WTC11 (cell line): ENCODE measurements at regions not wholly inside any gene's neighbourhood (a gene's known extent, or its start where the extent isn't known, plus 50 kb on each side); places are given as distances from the start of the nearest gene placed in this dataset.

ENCODE experiments used
- ATAC-seq: fragments of 200-7000 bp; cut with Tn5 transposase; 2 replicates; pipeline ENCODE4 v1.10.0; 2021; ENCODE audit warnings: mild to moderate bottlenecking, moderate library complexity
- CTCF ChIA-PET: fragments of 300-600 bp; sonication (Branson Sonifier 250); formaldehyde crosslinking; loops from one replicate; lab custom pipeline; 2021; ENCODE audit warnings: antibody characterized with exemption; lab: Charles Lee
- POLR2A ChIA-PET: fragments of 350-600 bp; sonication (Branson Sonifier 250); formaldehyde crosslinking; loops from one replicate; lab custom pipeline; 2021; ENCODE audit warnings: antibody characterized with exemption; lab: Charles Lee
- DNase-seq: peaks from one replicate; pipeline ENCODE4 v3.0.0; 2021; ENCODE audit warnings: low spot score
- H3K27ac Mint-ChIP-seq: 2 replicates; pipeline ENCODE4 v1.8.0; 2021; ENCODE audit warnings: mixed read lengths
- H3K27me3 Mint-ChIP-seq: 2 replicates; pipeline ENCODE4 v1.8.0; 2021; ENCODE audit warnings: low read depth, mild to moderate bottlenecking, moderate library complexity, mixed read lengths
- H3K36me3 Mint-ChIP-seq: 2 replicates; pipeline ENCODE4 v1.8.0; 2021; ENCODE audit warnings: mixed read lengths
- H3K4me1 Mint-ChIP-seq: 2 replicates; pipeline ENCODE4 v1.8.0; 2022; ENCODE audit warnings: mixed read lengths
- H3K4me3 Mint-ChIP-seq: 2 replicates; pipeline ENCODE4 v1.8.0; 2021; ENCODE audit warnings: mild to moderate bottlenecking, moderate library complexity, mixed read lengths
- H3K9me3 Mint-ChIP-seq: 2 replicates; pipeline ENCODE4 v1.8.0; 2021; ENCODE audit warnings: mixed read lengths
- ATF1 ChIP-seq: sonication (generic); formaldehyde crosslinking; IDR thresholded peaks from 2 replicates; pipeline ENCODE4 v1.8.1; 2023; ENCODE audit warnings: mild to moderate bottlenecking, moderate library complexity, missing genetic modification reagents
- ERG ChIP-seq: fragments of 250-450 bp; sonication (Bioruptor Pico); IDR thresholded peaks from 2 replicates; pipeline ENCODE4 v1.8.0; 2021; ENCODE audit warnings: mild to moderate bottlenecking
- FOXP4 ChIP-seq: sonication (generic); formaldehyde crosslinking; IDR thresholded peaks from 2 replicates; pipeline ENCODE4 v1.8.0; 2022; ENCODE audit warnings: mild to moderate bottlenecking, missing genetic modification reagents
- GRHL2 ChIP-seq: fragments of 250-450 bp; sonication (Bioruptor Pico); IDR thresholded peaks from 2 replicates; pipeline ENCODE4 v1.8.0; 2022; ENCODE audit warnings: mild to moderate bottlenecking, moderate library complexity; ENCODE audit not compliant: insufficient replicate concordance, severe bottlenecking
- IRF1 ChIP-seq: sonication (generic); formaldehyde crosslinking; IDR thresholded peaks from 2 replicates; pipeline ENCODE4 v1.8.0; 2023; ENCODE audit warnings: missing genetic modification reagents
- JUN ChIP-seq: sonication (generic); formaldehyde crosslinking; IDR thresholded peaks from 2 replicates; pipeline ENCODE4 v1.8.0; 2023; ENCODE audit warnings: mild to moderate bottlenecking, missing genetic modification reagents
- MLX ChIP-seq: sonication (generic); formaldehyde crosslinking; IDR thresholded peaks from 2 replicates; pipeline ENCODE4 v1.8.1; 2023; ENCODE audit warnings: mild to moderate bottlenecking, missing genetic modification reagents, moderate library complexity
- NR3C1 ChIP-seq: sonication (generic); formaldehyde crosslinking; conservative IDR thresholded peaks from 2 replicates; pipeline ENCODE4 v1.8.1; 2023; ENCODE audit warnings: low read depth, mild to moderate bottlenecking, missing genetic modification reagents
- PRDM15 ChIP-seq: sonication (generic); formaldehyde crosslinking; IDR thresholded peaks from 2 replicates; pipeline ENCODE4 v1.8.0; 2022; ENCODE audit warnings: missing genetic modification reagents
- PRRX2 ChIP-seq: fragments of 250-450 bp; sonication (Bioruptor Pico); IDR thresholded peaks from 2 replicates; pipeline ENCODE4 v1.8.0; 2021; ENCODE audit warnings: mild to moderate bottlenecking
- RELA ChIP-seq: sonication (generic); formaldehyde crosslinking; IDR thresholded peaks from 2 replicates; pipeline ENCODE4 v1.8.1; 2022; ENCODE audit warnings: missing genetic modification reagents, mild to moderate bottlenecking, borderline replicate concordance
- SOX15 ChIP-seq: fragments of 250-450 bp; sonication (Bioruptor Pico); IDR thresholded peaks from 2 replicates; pipeline ENCODE4 v1.9.0; 2021; ENCODE audit warnings: mild to moderate bottlenecking
- TEAD1 ChIP-seq: sonication (generic); formaldehyde crosslinking; IDR thresholded peaks from 2 replicates; pipeline ENCODE4 v1.8.0; 2022; ENCODE audit warnings: mild to moderate bottlenecking, missing genetic modification reagents
- TEAD4 ChIP-seq: sonication (generic); formaldehyde crosslinking; IDR thresholded peaks from 2 replicates; pipeline ENCODE4 v1.8.0; 2022; ENCODE audit warnings: mild to moderate bottlenecking, missing genetic modification reagents
- ZBTB21 ChIP-seq: sonication (generic); formaldehyde crosslinking; IDR thresholded peaks from 2 replicates; pipeline ENCODE4 v1.8.1; 2023; ENCODE audit warnings: mild to moderate bottlenecking, missing genetic modification reagents, borderline replicate concordance
- ZNF121 ChIP-seq: sonication (generic); formaldehyde crosslinking; IDR thresholded peaks from 2 replicates; pipeline ENCODE4 v1.8.0; 2023; ENCODE audit warnings: missing genetic modification reagents
- ZNF425 ChIP-seq: fragments of 250-450 bp; sonication (Bioruptor Pico); conservative IDR thresholded peaks from 2 replicates; pipeline ENCODE4 v1.9.0; 2021; ENCODE audit warnings: mild to moderate bottlenecking

GRCh38 chr2:16152071-16152927 lies 211.9 kb downstream of the MYCN start (continued):
- TF ChIP-seq MLX (CRISPR knock-in tag), result no peak
- TF ChIP-seq SOX15 (CRISPR knock-in tag), result no peak
- TF ChIP-seq NR3C1 (CRISPR knock-in tag), result no peak
- TF ChIP-seq ZNF425, result no peak
- TF ChIP-seq ZNF121 (CRISPR knock-in tag), result no peak
- no peak for TF ChIP-seq PRRX2 (CRISPR knock-in tag)
- no peak for TF ChIP-seq TEAD1 (CRISPR knock-in tag)
- TF ChIP-seq ATF1, result no peak
- no peak for TF ChIP-seq ZBTB21 (CRISPR knock-in tag)
- TF ChIP-seq GRHL2 (CRISPR knock-in tag), result no peak
- TF ChIP-seq PRDM15, result no peak

GRCh38 chr2:16151651-16152050 lies 211.3 kb downstream of the MYCN start:
- Mint-ChIP-seq H3K4me1 (no peaks in the 10 kb centered on the region), H3K9me3 (no peaks in the 10 kb centered on the region), H3K27ac (no peak overlapping the region), H3K27me3 (no peaks in the 10 kb centered on the region), H3K4me3 (no peak overlapping the region), H3K36me3 (no peaks in the 10 kb centered on the region)
- ATAC-seq (no peak), DNase-seq (no peak)
- POLR2A ChIA-PET, result no interaction called here
- TF ChIP-seq MLX (CRISPR knock-in tag) (no peak), ERG (no peak), TEAD4 (no peak), FOXP4 (no peak), RELA (CRISPR knock-in tag) (no peak), JUN (CRISPR knock-in tag) (no peak), IRF1 (CRISPR knock-in tag) (no peak)
- CTCF ChIA-PET, result no interaction called here
